Mucosa of descending colon (tissue), 3 donors: ENCODE measurements at regions not wholly inside any gene's neighbourhood (a gene's known extent, or its start where the extent isn't known, plus 50 kb on each side); places are given as distances from the start of the nearest gene placed in this dataset.

Experiments used
- ATAC-seq: fragments of 200-7000 bp; cut with Tn5 transposase; one replicate; pipeline ENCODE4 v1.9.1; 2020; ENCODE audit warnings: mild to moderate bottlenecking, moderate library complexity
- DNase-seq, 3 donors: peaks; one replicate each; pipeline ENCODE4 v3.0.0-alpha.2; 2020
- H3K36me3 ChIP-seq: fragments of 200-600 bp; one replicate; pipeline ENCODE4 v1.8.0; 2021; ENCODE audit warnings: low read depth, mild to moderate bottlenecking
- H3K4me1 ChIP-seq: fragments of 200-600 bp; one replicate; pipeline ENCODE4 v1.8.0; 2021; ENCODE audit warnings: low read depth, mild to moderate bottlenecking
- H3K4me3 ChIP-seq: fragments of 200-600 bp; one replicate; pipeline ENCODE4 v1.8.0; 2021; ENCODE audit warnings: mild to moderate bottlenecking
- H3K9me3 ChIP-seq: fragments of 200-600 bp; one replicate; pipeline ENCODE4 v1.8.0; 2021; ENCODE audit warnings: mild to moderate bottlenecking
- CTCF ChIP-seq: fragments of 200-600 bp; IDR thresholded peaks from one replicate; pipeline ENCODE4 v1.8.0; 2022; ENCODE audit warnings: antibody characterized with exemption, mild to moderate bottlenecking
- intact Hi-C, 2 donors: fragments of 100-400 bp; cut with DNase I in 1 of 2; cut with micrococcal nuclease in 1 of 2; formaldehyde crosslinking; loops; one replicate each; pipeline versions ENCODE4 v1.11.0 to v1.11.1; 2022; cut with DNase I, micrococcal nuclease
- donor health status: DM: no; HTN: no; CAD: no; lungs with moderate emphysema.
- donor health status: DM: no; HTN: no; CAD: no.
- donor health status: DM: no; HTN: yes; CAD: no.

- intact Hi-C loops, result no loop called here
- Histone ChIP-seq H3K36me3 (no peaks in the 10 kb centered on the region), H3K4me1 (no peaks in the 10 kb centered on the region), H3K4me3 (no peak overlapping the region), H3K9me3 (no peaks in the 10 kb centered on the region)
- no peak for ATAC-seq
- no peak for TF ChIP-seq CTCF
- DNase-seq, result no peak
Measured at GRCh38 chr3:72307438-72308115, 522.6 kb upstream of the PROK2 start.

GRCh38 chr3:72306800-72307341, 521.9 kb upstream of the PROK2 start:
- TF ChIP-seq CTCF, result no peak
- Histone ChIP-seq H3K4me3 (no peak overlapping the region), H3K9me3 (no peaks in the 10 kb centered on the region), H3K36me3 (no peaks in the 10 kb centered on the region), H3K4me1 (no peaks in the 10 kb centered on the region)
- ATAC-seq (no peak), DNase-seq (no peak)
- intact Hi-C loops, result no loop called here

GRCh38 chr3:72303926-72304325, 519.0 kb upstream of the PROK2 start:
- DNase-seq, result no peak
- no peaks in the 10 kb centered on the region for H3K4me1 ChIP-seq

DNA sequence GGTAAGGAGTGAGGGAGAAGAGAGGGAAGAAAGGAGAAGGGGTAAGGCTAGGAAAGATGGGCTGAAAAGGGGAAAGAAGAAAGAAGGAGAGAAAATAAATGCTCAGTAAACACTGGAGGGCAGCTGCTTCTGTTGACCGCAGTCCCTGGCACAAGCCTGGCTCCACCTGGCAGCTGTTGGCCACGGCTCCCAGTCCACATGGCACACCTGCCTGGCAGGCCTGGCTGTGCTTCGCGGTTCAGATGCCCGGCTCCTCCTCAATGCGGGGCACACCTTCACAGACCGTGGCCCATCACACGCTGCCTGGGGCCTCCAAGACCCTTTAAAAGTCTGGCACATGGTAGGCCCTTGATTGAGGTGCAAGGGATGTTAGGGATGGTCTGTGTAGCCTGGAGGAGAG, 516.8 kb upstream of the PROK2 start:
- no peaks in the 10 kb centered on the region for H3K36me3 ChIP-seq
- no peak overlapping the region for H3K4me3 ChIP-seq
- no peaks in the 10 kb centered on the region for H3K9me3 ChIP-seq
- ATAC-seq (peak; percentile 76), DNase-seq (peak; percentile 49 to 69 (median 63))
- no peaks in the 10 kb centered on the region for H3K4me1 ChIP-seq
- TF ChIP-seq CTCF, result no peak
- intact Hi-C loops, result no loop called here

More at GRCh38 chr3:72303926-72304325, 519.0 kb upstream of the PROK2 start:
- TF ChIP-seq CTCF, result no peak
- intact Hi-C loops, result no loop called here
- Histone ChIP-seq H3K4me3 (no peak overlapping the region), H3K36me3 (no peaks in the 10 kb centered on the region), H3K9me3 (no peaks in the 10 kb centered on the region)
- no peak for ATAC-seq

- intact Hi-C loops, result no loop called here
- TF ChIP-seq CTCF, result no peak
- ATAC-seq (no peak), DNase-seq (no peak)
- Histone ChIP-seq H3K4me3 (no peak overlapping the region), H3K9me3 (no peaks in the 10 kb centered on the region), H3K36me3 (no peaks in the 10 kb centered on the region), H3K4me1 (no peaks in the 10 kb centered on the region)
Measured at GRCh38 chr3:72300621-72301020, 515.7 kb upstream of the PROK2 start.
